GM18867 (cell line): ENCODE measurements at regions not wholly inside any gene's neighbourhood (a gene's known extent, or its start where the extent isn't known, plus 50 kb on each side); places are given as distances from the start of the nearest gene placed in this dataset.

Source experiments
- ATAC-seq: cut with Tn5 transposase; IDR thresholded peaks from one replicate; pipeline ENCODE4 v1.9.1; 2021; ENCODE audit warnings: mild to moderate bottlenecking, moderate library complexity; ENCODE audit not compliant: unreplicated experiment

- no peak for ATAC-seq
Observed at GRCh38 chr3:55343486-55344357, 143.4 kb downstream of the WNT5A start.

- ATAC-seq, result no peak
Observed at GRCh38 chr3:55341502-55342031, 145.5 kb downstream of the WNT5A start.

- ATAC-seq, result no peak
Observed at GRCh38 chr3:55339819-55340218, 147.3 kb downstream of the WNT5A start.

GRCh38 chr3:55339390-55339789 is 147.7 kb downstream of the WNT5A start:
- no peak for ATAC-seq

- ATAC-seq, result no peak
Observed at GRCh38 chr3:55337641-55338180, 149.4 kb downstream of the WNT5A start.

GRCh38 chr3:55333923-55334322 is 153.2 kb downstream of the WNT5A start:
- ATAC-seq, result no peak

GRCh38 chr3:55333046-55333445 is 154.1 kb downstream of the WNT5A start:
- ATAC-seq, result no peak

- ATAC-seq, result no peak
Observed at GRCh38 chr3:55332176-55332575, 154.9 kb downstream of the WNT5A start.

- no peak for ATAC-seq
Observed at GRCh38 chr3:55331524-55331923, 155.6 kb downstream of the WNT5A start.

GRCh38 chr3:55330756-55331155 is 156.3 kb downstream of the WNT5A start:
- ATAC-seq, result no peak

- no peak for ATAC-seq
Observed at GRCh38 chr3:55330355-55330754, 156.8 kb downstream of the WNT5A start.

GRCh38 chr3:55329849-55330248 is 157.3 kb downstream of the WNT5A start:
- ATAC-seq, result no peak

GRCh38 chr3:55327131-55327920 is 159.8 kb downstream of the WNT5A start:
- no peak for ATAC-seq

- no peak for ATAC-seq
Observed at GRCh38 chr3:55322638-55323037, 164.5 kb downstream of the WNT5A start.

GRCh38 chr3:55320928-55321327 is 166.2 kb downstream of the WNT5A start:
- no peak for ATAC-seq

- no peak for ATAC-seq
Observed at GRCh38 chr3:55315396-55315795, 171.7 kb downstream of the WNT5A start.

GRCh38 chr3:55313666-55314065 is 173.4 kb downstream of the WNT5A start:
- no peak for ATAC-seq

- no peak for ATAC-seq
Observed at GRCh38 chr3:55309336-55309735, 177.8 kb downstream of the WNT5A start.

- no peak for ATAC-seq
Observed at GRCh38 chr3:55307622-55308021, 179.5 kb downstream of the WNT5A start.

GRCh38 chr3:55305696-55306485 is 181.2 kb downstream of the WNT5A start:
- ATAC-seq, result no peak

GRCh38 chr3:55300701-55301100 is 186.4 kb downstream of the WNT5A start:
- no peak for ATAC-seq
